Testis (tissue), 2 donors: ENCODE measurements at regions not wholly inside any gene's neighbourhood (a gene's known extent, or its start where the extent isn't known, plus 50 kb on each side); places are given as distances from the start of the nearest gene placed in this dataset.

Experiments
- CTCF ChIP-seq, 3 experiments: fragments of 450-650 bp in 2 of 3; fragments of 200-600 bp in 1 of 3; sonication (generic) in 1 of 3; IDR thresholded peaks; one replicate each; pipeline ENCODE4 v1.5.1; 2016 to 2019; ENCODE audit warnings: antibody characterized with exemption in 3 of 3, mild to moderate bottlenecking in 2 of 3, moderate library complexity in 1 of 3
- POLR2A ChIP-seq: fragments of 450-650 bp; IDR thresholded peaks from one replicate; pipeline ENCODE4 v1.6.1; 2017; ENCODE audit warnings: antibody characterized with exemption, mild to moderate bottlenecking, moderate library complexity

DNA sequence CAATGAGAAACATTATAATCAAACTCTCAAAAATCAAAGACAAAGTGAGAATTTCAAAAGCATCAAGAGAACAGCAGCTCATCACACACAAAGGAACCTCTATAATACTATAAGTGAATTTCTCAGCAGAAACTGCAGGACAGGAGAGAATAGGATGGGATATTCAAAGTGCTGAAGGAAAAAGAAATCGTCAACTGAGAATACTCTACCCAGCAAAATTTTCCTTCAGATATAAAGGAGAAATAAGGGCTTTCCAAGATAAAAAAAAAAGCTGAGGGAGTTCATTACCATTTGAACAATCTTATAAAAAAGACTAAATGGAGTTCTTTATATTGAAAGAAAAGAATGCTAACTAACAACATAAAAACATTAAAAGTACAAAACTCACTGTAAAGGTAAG lies 481.1 kb downstream of the TLE4 start:
- TF ChIP-seq CTCF (IDR thresholded peaks at IDR 0.05), result no peak
- TF ChIP-seq POLR2A, result no peak
